SKM-1 treated with dmso at 0.1 percent for 144 hours (cell line): ENCODE measurements at regions not wholly inside any gene's neighbourhood (a gene's known extent, or its start where the extent isn't known, plus 50 kb on each side); places are given as distances from the start of the nearest gene placed in this dataset.
"Not testable (repeated sequence)": the region's sequence is repeated elsewhere in the genome, so short reads cannot be mapped to it uniquely, and the experiment has no call there.

Experiments
- DNase-seq: peaks from one replicate; lab custom pipeline; 2025; ENCODE audit not compliant: unreplicated experiment; lab: John Stamatoyannopoulos, UW

GRCh38 chr1:101366513-101367215 lies 129.8 kb downstream of the S1PR1 start:
- no peak for DNase-seq

GRCh38 chr1:101367630-101368029 lies 130.8 kb downstream of the S1PR1 start:
- no peak for DNase-seq

- no peak for DNase-seq
Observed at GRCh38 chr1:101370488-101370887, 133.7 kb downstream of the S1PR1 start.

- DNase-seq: no peak
Observed at GRCh38 chr1:101371259-101371658, 134.4 kb downstream of the S1PR1 start.

- DNase-seq: no peak
Observed at GRCh38 chr1:101373570-101373969, 136.8 kb downstream of the S1PR1 start.

- DNase-seq: not testable (repeated sequence)
Observed at GRCh38 chr1:101375448-101375847, 138.6 kb downstream of the S1PR1 start.

GRCh38 chr1:101376121-101377083 lies 139.6 kb downstream of the S1PR1 start:
- DNase-seq: no peak

GRCh38 chr1:101377084-101377835 lies 140.4 kb downstream of the S1PR1 start:
- DNase-seq: no peak

- DNase-seq: no peak
Observed at GRCh38 chr1:101379037-101379436, 142.2 kb downstream of the S1PR1 start.

- DNase-seq: no peak
Observed at GRCh38 chr1:101379950-101380349, 143.1 kb downstream of the S1PR1 start.

GRCh38 chr1:101382135-101382534 lies 145.3 kb downstream of the S1PR1 start:
- DNase-seq: no peak

GRCh38 chr1:101388904-101389546 lies 152.2 kb downstream of the S1PR1 start:
- no peak for DNase-seq

GRCh38 chr1:101389547-101389929 lies 152.7 kb downstream of the S1PR1 start:
- no peak for DNase-seq

- no peak for DNase-seq
Observed at GRCh38 chr1:101392552-101392951, 155.7 kb downstream of the S1PR1 start.

GRCh38 chr1:101394041-101394440 lies 157.2 kb downstream of the S1PR1 start:
- no peak for DNase-seq

- DNase-seq: no peak
Observed at GRCh38 chr1:101399222-101399621, 162.4 kb downstream of the S1PR1 start.

GRCh38 chr1:101406271-101406670 lies 169.5 kb downstream of the S1PR1 start:
- DNase-seq: no peak

GRCh38 chr1:101406681-101407080 lies 169.9 kb downstream of the S1PR1 start:
- DNase-seq: no peak

GRCh38 chr1:101407505-101408211 lies 170.8 kb downstream of the S1PR1 start:
- no peak for DNase-seq
